ENCODE measurements at regions not wholly inside any gene's neighbourhood (a gene's known extent, or its start where the extent isn't known, plus 50 kb on each side); places are given as distances from the start of the nearest gene placed in this dataset.

DNA sequence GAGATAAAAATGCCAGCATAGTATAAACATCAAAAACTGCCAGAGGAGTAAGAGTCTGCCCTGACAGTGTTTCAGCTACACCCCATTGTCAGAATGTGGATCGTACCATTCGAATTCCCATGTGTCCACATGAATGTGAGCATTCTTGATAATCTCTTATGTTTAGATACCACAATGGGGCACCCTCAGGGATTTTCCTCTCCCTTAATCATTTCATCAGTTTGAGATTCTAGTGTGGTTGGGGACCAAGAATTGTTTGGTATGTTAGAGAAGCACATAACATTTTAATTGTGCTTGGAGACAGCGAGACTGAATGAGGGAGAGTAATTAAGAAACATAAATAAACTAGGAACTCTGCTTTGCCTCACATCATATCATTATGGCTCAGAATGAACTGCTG, 120.2 kb downstream of the ZC3H11B start:
- no peak overlapping the region for H2BK12ac ChIP-seq (ENCODE audit: low read depth, low read length)
- no peak overlapping the region for H3K14ac ChIP-seq (ENCODE audit: insufficient read length)
- POLR2A ChIA-PET (ENCODE audit: partially characterized antibody), result no interaction called here
- H3K4ac ChIP-seq (replicated peaks; ENCODE audit: insufficient read length, low read depth, low read length), result no peak overlapping the region
- H4K8ac ChIP-seq (ENCODE audit: extremely low read depth, insufficient read depth, low read length), result no peak overlapping the region
- no peaks in the 10 kb centered on the region for H3K79me2 ChIP-seq (ENCODE audit: control insufficient read depth in 1 of 2, insufficient read depth in 2 of 2, low read length in 2 of 2)
- no peaks in the 10 kb centered on the region for H3K23me2 ChIP-seq (ENCODE audit: low read depth, low read length)
- H2AK5ac ChIP-seq (ENCODE audit: low read depth, low read length), result no peak overlapping the region
- 93% methylated on average over 3 of the region's 3 CpGs; no CpG with 5 or more reads in 1 of the 2 experiments for WGBS, 2 experiments (ENCODE audit: extremely low coverage in 1 of 2, insufficient coverage in 1 of 2, insufficient read length in 1 of 2, insufficient replicate concordance in 2 of 2, low coverage in 1 of 2, low lambda C conversion rate in 2 of 2, missing lambda C conversion rate in 1 of 2)
- no peak for DNase-seq (ENCODE audit: low read depth in 1 of 2, low spot score in 2 of 2)
- H3K9me3 ChIP-seq (ENCODE audit: insufficient read depth in 2 of 2, low read depth in 1 of 2, low read length in 1 of 2), result no peaks in the 10 kb centered on the region
- CTCF ChIA-PET (ENCODE audit: partially characterized antibody), result interaction anchor here (0.9 kb wide), 1 partner anchor 169 kb away, joined by 3 read pairs; no protein-coding TSS in a partner anchor
- H3K23ac ChIP-seq (ENCODE audit: insufficient read length), result no peak overlapping the region
- TF ChIP-seq, protein P1, sequence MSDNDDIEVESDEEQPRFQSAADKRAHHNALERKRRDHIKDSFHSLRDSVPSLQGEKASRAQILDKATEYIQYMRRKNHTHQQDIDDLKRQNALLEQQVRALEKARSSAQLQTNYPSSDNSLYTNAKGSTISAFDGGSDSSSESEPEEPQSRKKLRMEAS (IDR thresholded peaks at IDR 0.05), result no peak
- TF ChIP-seq POLR2AphosphoS5 (IDR thresholded peaks at IDR 0.05; ENCODE audit: low read depth, low read length), result no peak
- TF ChIP-seq BACH1 (IDR thresholded peaks at IDR 0.05; ENCODE audit: low read length), result no peak
- no peak for TF ChIP-seq SP2 (IDR thresholded peaks at IDR 0.05; ENCODE audit: low read length)
- TF ChIP-seq RAD21 (IDR thresholded peaks at IDR 0.05 in 1 of 2, conservative IDR thresholded peaks at IDR 0.05 in 1 of 2; ENCODE audit: low read depth in 2 of 2, low read length in 2 of 2), result no peak
- no peak for TF ChIP-seq NRF1 (IDR thresholded peaks at IDR 0.05; ENCODE audit: low read depth, low read length)
- H2AFZ ChIP-seq (ENCODE audit: low read length), result 0 out of 2 replicates have a peak overlapping the region, but pooled peaks have one; percentile 22
- H3K56ac ChIP-seq (replicated peaks; ENCODE audit: insufficient read length, low read depth, low read length), result no peak overlapping the region
- H3K36me3 ChIP-seq (ENCODE audit: control insufficient read depth in 2 of 4, insufficient read depth in 4 of 4, low read length in 3 of 4), result no peaks in the 10 kb centered on the region
- H3K18ac ChIP-seq (ENCODE audit: extremely low read depth, low read length), result no peak overlapping the region
- H4K5ac ChIP-seq (ENCODE audit: insufficient read length, low read depth, low read length), result no peak overlapping the region
- H3K4me3 ChIP-seq (ENCODE audit: extremely low read depth in 1 of 4, insufficient read depth in 2 of 4, low read depth in 3 of 4, low read length in 4 of 4), result no peak overlapping the region
- no peak overlapping the region for H3K4me2 ChIP-seq (ENCODE audit: insufficient read depth in 1 of 2, low read depth in 2 of 2, low read length in 2 of 2)
- H4K20me1 ChIP-seq (replicated peaks in 1 of 2; ENCODE audit: control insufficient read depth in 1 of 2, insufficient read depth in 2 of 2, low read length in 2 of 2), result no peaks in the 10 kb centered on the region
- no peak overlapping the region for H4K91ac ChIP-seq (replicated peaks; ENCODE audit: insufficient read length, low read length)
- no peak overlapping the region for H2BK5ac ChIP-seq (ENCODE audit: low read depth, low read length)
- no peak for FAIRE-seq
- no peaks in the 10 kb centered on the region for H3K79me1 ChIP-seq (ENCODE audit: low read depth, low read length)
- H3K4me1 ChIP-seq (replicated peaks in 1 of 4; ENCODE audit: control insufficient read depth in 3 of 4, insufficient read depth in 4 of 4, low read length in 3 of 4), result no peaks in the 10 kb centered on the region
- H3K9ac ChIP-seq (replicated peaks in 1 of 4; ENCODE audit: extremely low read depth in 1 of 4, low read depth in 3 of 4, low read length in 3 of 4), result no peak overlapping the region
- no peak overlapping the region for H2BK20ac ChIP-seq (ENCODE audit: low read length)
- no peak overlapping the region for H2BK15ac ChIP-seq (ENCODE audit: low read length)
- H3K27ac ChIP-seq (ENCODE audit: low read depth, low read length), result no peak overlapping the region
- H2BK120ac ChIP-seq (replicated peaks; ENCODE audit: low read depth, low read length), result no peak overlapping the region
- H3K27me3 ChIP-seq (replicated peaks in 1 of 4; ENCODE audit: control insufficient read depth in 3 of 4, extremely low read depth in 1 of 4, insufficient read depth in 3 of 4, low read length in 3 of 4), result no peaks in the 10 kb centered on the region
